ENCODE measurements at regions not wholly inside any gene's neighbourhood (a gene's known extent, or its start where the extent isn't known, plus 50 kb on each side); places are given as distances from the start of the nearest gene placed in this dataset.

DNA sequence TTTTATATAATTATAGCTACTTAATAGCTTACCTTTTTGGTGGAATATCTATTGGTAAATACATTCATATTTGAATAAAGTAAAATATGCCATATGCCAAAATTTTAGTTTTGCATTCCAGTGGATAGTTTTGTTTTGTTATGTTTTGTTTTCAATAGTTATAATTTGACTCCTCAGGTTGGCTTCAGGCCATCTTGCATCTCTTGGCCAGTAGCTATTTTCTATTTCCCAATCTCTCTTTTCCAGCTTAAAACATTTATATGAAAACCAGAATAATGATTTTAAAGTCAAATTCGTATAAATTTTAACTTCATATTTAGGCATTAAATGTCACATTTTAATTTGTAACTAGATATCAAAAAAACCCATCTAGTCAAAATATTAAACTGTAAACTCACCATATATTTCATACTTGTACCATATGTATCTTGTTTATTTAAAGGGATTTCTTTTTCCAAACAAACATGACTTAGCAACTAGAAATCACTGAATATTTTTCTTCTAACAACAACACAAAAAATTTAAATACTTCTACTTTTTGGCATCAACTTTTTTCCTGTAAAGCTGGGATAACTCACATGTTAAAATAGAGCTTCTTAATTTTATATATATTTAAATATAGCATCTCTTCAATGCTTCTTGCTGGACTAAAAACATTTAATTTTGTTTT, 1209.6 kb downstream of the PCDH7 start:
- no peak for DNase-seq
- TF ChIP-seq, protein P1, sequence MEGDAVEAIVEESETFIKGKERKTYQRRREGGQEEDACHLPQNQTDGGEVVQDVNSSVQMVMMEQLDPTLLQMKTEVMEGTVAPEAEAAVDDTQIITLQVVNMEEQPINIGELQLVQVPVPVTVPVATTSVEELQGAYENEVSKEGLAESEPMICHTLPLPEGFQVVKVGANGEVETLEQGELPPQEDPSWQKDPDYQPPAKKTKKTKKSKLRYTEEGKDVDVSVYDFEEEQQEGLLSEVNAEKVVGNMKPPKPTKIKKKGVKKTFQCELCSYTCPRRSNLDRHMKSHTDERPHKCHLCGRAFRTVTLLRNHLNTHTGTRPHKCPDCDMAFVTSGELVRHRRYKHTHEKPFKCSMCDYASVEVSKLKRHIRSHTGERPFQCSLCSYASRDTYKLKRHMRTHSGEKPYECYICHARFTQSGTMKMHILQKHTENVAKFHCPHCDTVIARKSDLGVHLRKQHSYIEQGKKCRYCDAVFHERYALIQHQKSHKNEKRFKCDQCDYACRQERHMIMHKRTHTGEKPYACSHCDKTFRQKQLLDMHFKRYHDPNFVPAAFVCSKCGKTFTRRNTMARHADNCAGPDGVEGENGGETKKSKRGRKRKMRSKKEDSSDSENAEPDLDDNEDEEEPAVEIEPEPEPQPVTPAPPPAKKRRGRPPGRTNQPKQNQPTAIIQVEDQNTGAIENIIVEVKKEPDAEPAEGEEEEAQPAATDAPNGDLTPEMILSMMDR (IDR thresholded peaks at IDR 0.05; ENCODE audit: unreplicated experiment) = no peak
- no peak overlapping the region for H3K4me3 Mint-ChIP-seq (ENCODE audit: low read depth, unreplicated experiment)
- no peaks in the 10 kb centered on the region for H3K4me1 Mint-ChIP-seq (ENCODE audit: low read depth, unreplicated experiment)
- intact Hi-C loops (cut with micrococcal nuclease; ENCODE audit: unreplicated experiment) = no loop called here
- H3K36me3 Mint-ChIP-seq (ENCODE audit: insufficient read depth, unreplicated experiment) = no peaks in the 10 kb centered on the region
- CTCF ChIA-PET = no interaction called here
- BruUV-seq (replicated peaks) = no TSS peak
- H3K27ac Mint-ChIP-seq (ENCODE audit: unreplicated experiment) = no peak overlapping the region
- peaks cover 2% of the 10 kb centered on the region for H3K9me3 Mint-ChIP-seq (ENCODE audit: low read depth, unreplicated experiment)
- no peaks in the 10 kb centered on the region for H3K27me3 Mint-ChIP-seq (ENCODE audit: unreplicated experiment)

DNA sequence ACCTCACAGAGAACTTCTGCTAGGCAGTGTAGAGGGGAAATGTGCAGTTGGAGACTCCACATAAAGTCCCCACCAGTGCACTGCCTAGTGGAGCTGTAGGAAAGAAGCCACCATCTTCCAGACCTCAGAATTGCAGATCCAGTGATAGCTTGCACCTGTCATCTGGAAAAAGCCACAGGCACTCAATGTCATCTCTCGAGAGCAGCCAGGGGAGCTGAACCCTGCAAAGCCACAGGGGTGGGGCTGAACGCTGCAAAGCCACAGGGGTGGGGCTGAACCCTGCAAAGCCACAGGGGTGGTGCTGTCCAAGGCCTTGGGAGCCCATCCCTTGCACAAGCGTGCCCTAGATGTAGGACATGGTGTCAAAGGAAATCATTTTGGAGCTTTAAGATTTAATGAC, 1226.3 kb downstream of the PCDH7 start:
- Mint-ChIP-seq H3K36me3 (ENCODE audit: insufficient read depth, unreplicated experiment) (no peaks in the 10 kb centered on the region), H3K4me3 (ENCODE audit: low read depth, unreplicated experiment) (no peak overlapping the region), H3K9me3 (ENCODE audit: low read depth, unreplicated experiment) (peaks cover 5% of the 10 kb centered on the region), H3K27me3 (ENCODE audit: unreplicated experiment) (no peaks in the 10 kb centered on the region), H3K27ac (ENCODE audit: unreplicated experiment) (no peak overlapping the region), H3K4me1 (ENCODE audit: low read depth, unreplicated experiment) (no peaks in the 10 kb centered on the region)
- DNase-seq = no peak
- no TSS peak for BruUV-seq (replicated peaks)
- intact Hi-C loops (cut with micrococcal nuclease; ENCODE audit: unreplicated experiment) = no loop called here
- CTCF ChIA-PET = no interaction called here
- TF ChIP-seq, protein P1 (IDR thresholded peaks at IDR 0.05; ENCODE audit: unreplicated experiment) = no peak

- peaks cover 5% of the 10 kb centered on the region for H3K9me3 Mint-ChIP-seq (ENCODE audit: low read depth, unreplicated experiment)
- H3K27ac Mint-ChIP-seq (ENCODE audit: unreplicated experiment) = no peak overlapping the region
- no peak overlapping the region for H3K4me3 Mint-ChIP-seq (ENCODE audit: low read depth, unreplicated experiment)
- CTCF ChIA-PET = no interaction called here
- H3K4me1 Mint-ChIP-seq (ENCODE audit: low read depth, unreplicated experiment) = no peaks in the 10 kb centered on the region
- no peak for DNase-seq
- BruUV-seq (replicated peaks) = no TSS peak
- H3K27me3 Mint-ChIP-seq (ENCODE audit: unreplicated experiment) = no peaks in the 10 kb centered on the region
- TF ChIP-seq, protein P1 (IDR thresholded peaks at IDR 0.05; ENCODE audit: unreplicated experiment) = no peak
- intact Hi-C loops (cut with micrococcal nuclease; ENCODE audit: unreplicated experiment) = no loop called here
- H3K36me3 Mint-ChIP-seq (ENCODE audit: insufficient read depth, unreplicated experiment) = no peaks in the 10 kb centered on the region
Observed at GRCh38 chr4:31947101-31947500, 1226.9 kb downstream of the PCDH7 start.

- CTCF ChIA-PET = interaction anchor here (0.6 kb wide), 1 partner anchor 72 kb away, joined by 3 read pairs; no protein-coding TSS in a partner anchor
- no peak overlapping the region for H3K4me3 Mint-ChIP-seq (ENCODE audit: low read depth, unreplicated experiment)
- H3K4me1 Mint-ChIP-seq (ENCODE audit: low read depth, unreplicated experiment) = no peaks in the 10 kb centered on the region
- no peaks in the 10 kb centered on the region for H3K36me3 Mint-ChIP-seq (ENCODE audit: insufficient read depth, unreplicated experiment)
- BruUV-seq (replicated peaks) = no TSS peak
- DNase-seq = no peak
- no peaks in the 10 kb centered on the region for H3K27me3 Mint-ChIP-seq (ENCODE audit: unreplicated experiment)
- TF ChIP-seq, protein P1 (IDR thresholded peaks at IDR 0.05; ENCODE audit: unreplicated experiment) = no peak
- peaks cover 3% of the 10 kb centered on the region for H3K9me3 Mint-ChIP-seq (ENCODE audit: low read depth, unreplicated experiment)
- no peak overlapping the region for H3K27ac Mint-ChIP-seq (ENCODE audit: unreplicated experiment)
- intact Hi-C loops (cut with micrococcal nuclease; ENCODE audit: unreplicated experiment) = no loop called here
Observed at GRCh38 chr4:31949045-31949444, 1228.9 kb downstream of the PCDH7 start.

Data from Calu3 (cell line).